Superior temporal gyrus (tissue), 1 donor: ENCODE measurements at regions not wholly inside any gene's neighbourhood (a gene's known extent, or its start where the extent isn't known, plus 50 kb on each side); places are given as distances from the start of the nearest gene placed in this dataset.

Source experiments
- DNase-seq: peaks from one replicate; pipeline ENCODE4 v3.0.0-alpha.2; 2016; ENCODE audit errors: extremely low spot score

DNA sequence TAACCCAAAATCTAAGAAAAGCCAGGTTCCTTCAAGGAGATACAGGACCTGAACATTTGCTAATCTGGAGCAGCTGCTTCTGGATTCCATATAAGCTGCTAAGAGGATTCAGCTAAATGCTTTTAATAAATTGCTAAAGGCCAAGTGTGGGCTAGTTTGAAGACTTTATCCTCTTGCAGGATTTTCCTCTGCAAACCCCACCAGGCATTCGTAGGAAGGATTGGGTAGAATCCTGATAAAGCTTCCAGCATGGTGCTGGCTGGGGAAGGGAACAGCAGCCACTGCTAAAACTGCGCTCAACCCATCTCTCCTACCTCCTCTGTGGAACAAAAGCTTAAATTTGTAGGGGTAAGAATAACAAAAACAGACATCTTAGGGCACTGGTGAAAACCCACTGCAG is 61.3 kb upstream of the TAB3 start:
- no peak for DNase-seq

DNA sequence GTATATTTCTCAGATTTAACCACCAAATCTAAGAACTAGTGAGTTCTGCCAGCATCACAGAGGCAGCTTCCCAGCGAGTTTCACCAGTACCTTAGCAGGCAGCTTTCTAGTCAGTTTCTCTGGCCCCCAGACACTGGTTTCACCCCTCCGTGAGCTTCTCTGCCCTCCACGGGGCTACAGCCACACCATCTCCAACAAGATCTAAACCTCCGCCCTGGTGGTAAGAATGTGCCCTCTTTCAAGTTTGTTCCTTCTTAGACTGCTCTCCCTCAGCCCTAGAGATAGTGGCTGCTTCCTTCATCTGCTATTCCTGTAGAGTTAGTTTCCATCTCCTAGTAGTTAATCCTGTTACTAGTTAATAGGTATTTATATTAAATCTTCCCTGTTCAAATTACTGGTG is 60.5 kb upstream of the TAB3 start:
- no peak for DNase-seq

DNA sequence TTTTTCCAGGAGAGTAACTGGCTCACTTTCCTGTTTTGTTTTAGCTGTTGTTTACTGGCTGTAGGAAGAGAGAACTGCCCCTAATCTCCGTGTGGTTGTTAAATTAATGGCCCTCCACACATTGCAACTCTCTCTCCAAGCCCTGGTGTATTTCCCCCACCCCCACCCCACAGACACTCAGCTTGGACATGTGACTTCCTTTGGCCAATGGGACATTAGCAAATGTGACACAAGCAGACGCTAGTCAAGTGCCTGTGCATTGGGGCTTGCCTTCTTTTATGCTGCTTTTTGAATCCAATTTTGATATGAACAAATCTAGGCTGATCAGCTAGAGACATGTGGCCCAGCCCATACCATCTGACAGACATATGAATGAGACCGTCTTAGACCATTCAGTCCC is 59.6 kb upstream of the TAB3 start:
- no peak for DNase-seq

DNA sequence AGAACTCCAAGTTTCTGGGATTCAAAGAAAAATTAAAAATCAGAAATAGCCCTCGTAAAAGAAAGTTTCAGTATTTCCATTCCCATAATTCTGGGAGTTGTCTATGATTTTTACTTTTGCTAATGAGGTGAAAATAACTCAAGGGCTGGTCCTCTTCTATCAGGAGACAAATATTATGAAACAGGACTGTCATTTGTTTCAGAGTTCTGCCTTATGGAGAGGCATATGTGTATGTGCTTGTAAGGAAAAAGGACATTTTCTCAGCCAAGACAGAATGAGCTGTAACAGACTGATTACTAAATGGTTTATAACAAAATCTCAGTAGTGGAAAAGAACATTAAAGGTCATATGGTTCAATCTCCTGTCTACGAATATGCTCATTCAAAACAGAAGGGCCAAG is 59.0 kb upstream of the TAB3 start:
- DNase-seq = no peak

DNA sequence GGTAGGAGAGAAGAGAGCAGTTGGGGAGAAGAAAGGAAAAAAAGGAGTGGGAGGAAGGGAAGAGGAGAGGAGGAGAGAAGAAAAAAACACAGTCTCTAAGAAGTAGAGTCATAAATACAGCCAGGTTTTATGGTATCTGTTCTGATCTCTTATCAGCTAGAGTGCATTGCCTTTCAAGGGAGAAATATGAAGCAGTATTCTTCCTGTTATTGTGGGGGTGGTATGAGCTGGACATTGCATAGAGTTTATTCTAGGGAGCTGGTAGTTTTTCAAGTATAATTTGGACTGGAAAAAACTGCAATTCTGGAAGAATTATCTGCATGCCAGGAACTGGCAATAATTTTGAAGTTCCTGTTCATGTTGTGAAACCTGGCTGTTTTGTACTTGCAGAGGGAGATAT is 54.9 kb upstream of the TAB3 start:
- no peak for DNase-seq

DNA sequence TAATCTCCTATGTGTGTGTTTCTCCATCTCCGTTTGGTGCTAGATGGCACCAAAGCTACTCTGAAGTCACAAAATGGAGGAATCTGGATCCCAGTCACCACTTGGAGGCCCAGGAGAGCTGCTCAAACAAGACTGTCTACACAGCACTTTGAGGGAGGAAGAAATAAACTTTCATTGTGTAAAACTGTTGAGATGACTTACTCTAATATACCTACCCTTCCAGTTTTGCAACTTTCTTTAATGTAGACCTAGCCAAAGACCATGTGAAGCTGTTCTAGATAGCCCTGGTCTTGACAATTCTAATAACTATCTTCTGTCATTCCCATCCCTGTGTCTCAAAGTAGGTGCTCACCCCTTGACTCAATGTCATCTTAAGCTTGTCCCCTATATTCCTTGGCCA is 52.8 kb upstream of the TAB3 start:
- DNase-seq = no peak

DNA sequence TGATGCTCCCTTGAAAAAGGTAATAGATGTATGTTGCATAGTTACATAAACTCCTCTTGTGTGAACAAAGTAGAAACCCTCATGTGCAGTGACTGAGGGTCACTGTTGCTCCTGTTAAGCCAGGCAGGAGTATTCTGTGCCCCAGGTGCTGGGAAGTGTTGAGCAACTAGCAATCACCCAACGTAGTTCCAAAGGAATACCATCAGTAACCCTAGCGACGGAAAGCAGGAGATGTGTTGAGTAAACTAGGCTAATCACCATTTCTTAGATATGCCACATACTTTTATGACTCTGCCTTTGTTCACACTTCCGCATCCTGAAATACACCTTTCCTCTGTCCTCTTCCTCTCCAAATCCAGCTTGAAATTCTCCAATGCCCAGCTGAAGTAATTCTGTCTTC is 50.9 kb upstream of the TAB3 start:
- DNase-seq = no peak
